NCI-H128 (cell line): ENCODE measurements at regions not wholly inside any gene's neighbourhood (a gene's known extent, or its start where the extent isn't known, plus 50 kb on each side); places are given as distances from the start of the nearest gene placed in this dataset.

Experiments used
- DNase-seq: peaks from one replicate; lab custom pipeline; 2025; ENCODE audit not compliant: unreplicated experiment; lab: John Stamatoyannopoulos, UW

DNA sequence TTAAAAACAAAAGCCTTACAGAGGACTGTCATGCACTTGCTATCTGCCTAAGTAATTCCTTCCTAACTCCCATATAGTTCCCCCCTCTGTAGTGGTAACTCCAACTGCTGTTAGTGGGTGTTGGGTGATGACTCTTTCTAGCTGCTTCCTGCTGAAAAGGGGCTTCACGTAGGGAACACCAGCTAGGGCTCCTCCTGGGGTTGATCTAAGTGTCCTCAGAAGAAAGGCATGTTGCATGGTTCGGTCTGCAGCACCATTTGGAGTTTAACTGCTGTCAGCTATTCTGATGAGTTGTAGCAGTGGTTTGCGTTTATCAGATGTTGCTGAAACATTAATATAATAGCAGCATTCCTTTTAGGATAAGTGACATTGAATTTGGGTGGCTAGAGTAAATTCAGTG is 281.9 kb upstream of the TUSC1 start:
- DNase-seq, result no peak

DNA sequence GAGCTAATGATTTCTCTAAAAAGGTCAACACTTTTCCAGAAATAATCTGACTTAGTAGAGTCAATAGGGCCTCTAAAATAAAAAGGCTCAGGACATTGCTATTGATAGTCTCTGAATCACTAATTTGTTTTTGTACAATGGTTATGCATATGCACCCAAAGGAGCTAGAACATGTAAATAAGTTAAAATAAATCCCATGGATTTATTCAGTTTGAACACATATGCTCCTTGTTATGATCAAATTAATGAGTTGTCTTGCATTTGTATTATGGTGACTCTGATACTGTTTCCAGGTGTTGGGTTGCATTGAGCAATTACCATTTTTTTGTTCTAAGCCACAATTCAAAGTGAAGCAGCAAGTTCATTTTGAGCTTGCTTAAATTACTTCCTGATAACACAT is 276.0 kb upstream of the TUSC1 start:
- DNase-seq, result no peak

DNA sequence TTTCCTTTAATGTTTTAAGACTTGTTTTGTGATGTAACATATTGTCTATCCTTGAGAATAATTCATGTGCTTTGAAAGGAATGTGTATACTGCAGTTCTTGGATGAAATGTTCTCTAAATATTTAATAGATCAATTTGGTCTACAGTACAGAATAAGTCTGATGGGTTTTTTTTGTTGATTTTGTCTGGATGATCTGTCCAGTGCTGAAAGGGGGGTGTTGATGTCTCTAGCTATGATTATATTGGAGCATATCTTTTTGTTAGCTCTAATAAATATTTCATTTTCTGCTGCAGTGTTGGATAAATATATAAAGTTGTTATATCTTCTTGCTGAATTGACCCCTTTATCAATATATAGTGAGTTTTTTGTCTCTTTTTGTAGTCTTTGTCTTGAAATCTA is 269.9 kb upstream of the TUSC1 start:
- DNase-seq, result no peak

DNA sequence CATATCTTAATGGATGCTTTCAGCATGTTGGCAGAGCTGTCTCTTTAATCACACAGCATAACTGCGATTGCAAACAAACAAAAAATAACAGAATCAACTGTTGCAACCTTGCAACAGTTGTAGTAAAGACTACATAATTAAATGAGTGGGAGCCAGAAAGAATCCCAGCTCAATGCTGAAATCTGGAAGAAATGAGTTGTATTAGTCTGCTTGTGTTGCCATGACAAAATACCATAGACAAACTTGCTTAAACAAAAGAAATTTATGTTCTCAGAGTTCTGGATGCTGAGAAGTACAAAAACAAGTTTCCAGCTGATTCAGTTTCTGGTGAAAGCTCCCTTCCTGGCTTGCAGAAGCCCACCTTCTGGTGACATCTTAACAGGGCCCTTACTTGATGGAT is 260.9 kb upstream of the TUSC1 start:
- no peak for DNase-seq

DNA sequence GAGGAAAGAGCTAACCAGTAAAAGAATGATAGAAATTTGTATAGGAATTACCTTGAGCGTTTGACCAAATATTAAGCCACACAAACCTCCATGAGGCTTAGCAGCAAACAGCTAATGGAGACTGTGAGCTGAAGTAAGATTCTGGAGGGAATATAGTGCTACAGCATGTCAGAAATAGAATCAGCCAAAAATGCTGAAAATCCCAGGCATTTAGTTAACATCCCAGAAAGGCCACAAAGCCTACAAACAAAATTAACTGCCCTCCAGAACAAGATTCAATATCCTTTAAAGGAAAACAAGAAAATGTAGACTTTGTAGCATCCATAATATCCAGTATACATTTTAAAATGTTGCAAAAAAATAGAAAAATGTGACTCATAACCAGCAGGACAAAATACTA is 257.8 kb upstream of the TUSC1 start:
- no peak for DNase-seq

DNA sequence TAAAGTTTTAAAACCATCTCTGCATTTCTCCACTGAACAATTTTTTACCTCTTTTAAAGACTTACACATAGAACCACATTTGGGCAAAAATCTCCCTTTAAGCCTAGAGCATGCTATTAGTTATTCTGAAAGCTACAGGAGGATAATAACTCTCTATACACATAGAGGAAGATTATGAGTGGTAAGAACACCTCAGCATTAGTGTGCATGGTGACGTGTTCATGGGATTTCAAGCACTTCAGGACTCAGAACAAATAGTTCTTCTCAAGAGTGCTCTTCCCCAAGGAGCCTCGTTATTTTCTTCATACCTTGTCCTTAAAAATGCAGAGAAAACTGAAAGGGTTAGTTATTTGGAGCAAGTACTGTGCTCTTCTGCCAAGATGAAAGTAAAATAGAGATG is 256.9 kb upstream of the TUSC1 start:
- no peak for DNase-seq

DNA sequence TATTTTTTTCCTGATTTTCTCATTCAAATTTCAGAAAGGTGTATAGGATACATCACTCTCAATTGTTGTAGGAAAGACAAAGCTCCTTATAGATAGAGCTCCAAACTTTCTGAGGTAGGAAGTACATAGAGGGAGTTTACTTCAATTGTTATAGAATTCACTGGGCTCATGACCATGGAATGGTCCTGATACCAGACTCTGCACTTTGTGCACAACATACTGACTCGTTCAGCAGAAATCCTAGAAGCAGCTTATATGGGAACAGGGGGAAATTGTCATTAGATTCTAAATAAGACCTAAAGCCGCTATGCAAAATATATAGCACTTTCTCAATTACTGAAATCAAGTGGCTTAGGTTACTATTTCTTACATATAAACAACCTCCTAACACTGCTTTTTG is 240.5 kb upstream of the TUSC1 start:
- DNase-seq, result no peak

DNA sequence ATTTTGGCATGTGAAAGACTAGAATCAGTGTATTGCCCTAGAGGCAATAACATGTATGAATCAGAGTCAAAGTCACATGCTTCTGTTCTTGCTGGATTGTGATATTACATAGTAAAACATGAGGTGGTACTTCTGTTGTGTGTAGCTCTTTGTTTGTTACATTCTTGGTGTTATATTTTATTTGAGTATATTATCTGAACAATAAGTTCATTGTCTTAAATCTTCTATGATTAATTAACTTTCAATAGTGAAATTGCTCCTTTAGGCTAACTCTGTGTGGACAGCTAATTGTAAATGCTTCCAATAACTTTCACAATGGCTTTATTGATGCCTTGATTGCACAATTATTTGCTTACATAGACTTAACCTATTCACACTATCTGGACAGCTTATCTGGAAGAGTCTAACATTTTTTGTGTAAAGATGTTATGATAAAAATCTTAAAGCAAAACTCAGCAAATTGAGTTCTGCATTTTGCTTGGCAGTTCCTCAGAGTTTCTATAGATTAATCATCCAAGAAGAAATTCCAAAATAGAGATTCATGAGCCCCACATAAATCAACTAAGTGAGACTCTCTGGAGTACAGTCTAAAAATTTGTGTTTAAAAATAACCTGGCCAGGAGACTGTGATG is 239.6 kb upstream of the TUSC1 start:
- DNase-seq, result no peak

DNA sequence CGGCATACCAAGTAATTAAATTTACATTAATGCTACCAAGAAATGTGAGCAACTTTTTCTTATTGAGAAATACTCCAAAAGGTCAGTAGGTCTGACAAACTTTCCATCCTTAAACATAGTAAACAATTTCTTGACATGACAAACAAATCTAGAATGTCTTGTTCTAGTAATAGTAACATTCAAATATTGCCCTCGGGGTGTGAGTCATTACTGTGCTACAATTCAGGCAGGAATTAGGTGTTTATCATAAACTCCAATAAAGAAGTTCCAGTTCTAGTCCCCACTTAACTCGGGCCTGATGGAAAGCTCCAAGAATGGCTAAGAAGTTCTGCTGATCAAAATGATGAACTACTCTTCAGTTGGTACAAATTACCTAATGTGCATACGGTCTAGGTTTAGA is 235.6 kb upstream of the TUSC1 start:
- DNase-seq, result no peak

DNA sequence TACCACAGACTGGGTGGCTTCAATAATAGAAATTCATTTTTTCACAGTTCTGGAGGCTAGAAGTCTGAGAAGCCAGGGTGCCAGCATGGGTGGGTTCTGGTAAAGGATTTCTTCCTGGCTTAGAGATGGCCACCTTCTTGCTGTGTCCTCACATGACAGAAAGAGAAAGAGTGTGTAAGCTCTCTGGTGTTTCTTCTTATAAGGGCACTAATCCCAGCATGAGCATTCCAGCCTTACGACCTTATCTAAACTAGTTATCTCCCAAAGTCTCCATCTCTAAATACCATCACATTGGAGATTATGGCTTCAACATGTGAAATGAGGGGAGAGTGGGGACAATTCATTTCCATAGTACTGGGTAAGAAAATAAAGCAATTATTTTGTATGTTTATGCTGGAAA is 226.5 kb upstream of the TUSC1 start:
- no peak for DNase-seq

DNA sequence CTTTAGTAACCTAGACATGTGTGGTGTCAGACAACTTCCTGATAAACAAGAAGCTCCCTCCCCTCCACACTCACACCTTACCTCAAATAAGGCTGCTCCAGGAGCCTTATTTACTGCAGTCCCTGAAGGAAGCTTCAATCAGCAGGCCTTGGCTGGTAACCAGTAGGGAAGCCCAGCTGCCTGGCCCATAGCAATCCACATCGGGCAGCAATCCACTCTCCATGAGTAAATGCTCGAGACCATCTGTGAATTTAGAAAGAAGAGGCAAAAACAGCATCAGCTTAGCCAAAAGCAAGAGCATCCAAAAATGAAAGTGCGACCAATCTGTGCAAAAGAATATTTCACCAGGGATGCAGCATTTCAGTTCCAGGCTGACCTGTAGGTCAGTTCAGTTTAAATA is 213.3 kb upstream of the TUSC1 start:
- no peak for DNase-seq

DNA sequence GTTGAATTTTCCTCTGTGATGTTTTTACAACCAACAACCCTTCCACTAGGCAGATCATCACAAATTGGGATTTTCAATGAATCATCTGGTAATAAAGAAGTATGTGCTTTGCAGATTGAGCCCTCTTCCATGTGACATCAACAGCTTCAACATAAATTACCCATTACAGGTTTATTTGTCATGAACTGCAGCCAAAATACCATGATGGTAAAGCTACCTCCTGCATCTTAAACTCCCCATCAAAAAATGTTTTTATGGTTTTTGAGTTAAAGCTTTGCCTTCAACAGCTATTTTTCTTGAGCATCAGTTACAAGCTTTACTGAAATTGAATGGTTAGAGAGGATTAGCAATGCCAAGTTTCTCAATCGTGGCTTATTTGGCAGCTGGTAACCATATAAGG is 211.4 kb upstream of the TUSC1 start:
- no peak for DNase-seq

DNA sequence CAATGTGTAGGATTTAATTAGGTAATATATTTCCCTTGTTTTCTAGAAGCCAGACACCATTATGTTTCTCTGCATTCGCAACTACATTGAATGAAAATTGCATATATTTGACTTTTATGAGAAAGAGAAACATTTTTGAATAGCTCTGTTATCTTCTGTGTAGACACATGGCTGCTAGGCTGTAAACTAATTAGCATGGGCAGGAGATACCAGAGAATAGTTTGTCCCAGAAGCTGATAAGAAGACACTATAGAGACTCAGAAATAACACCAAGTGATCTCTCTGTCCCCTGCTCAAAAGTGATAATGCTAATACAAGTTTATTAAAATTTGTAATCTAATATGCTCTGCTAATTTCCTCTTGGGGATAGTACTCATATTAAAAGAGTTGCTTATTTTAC is 198.0 kb upstream of the TUSC1 start:
- DNase-seq, result no peak

DNA sequence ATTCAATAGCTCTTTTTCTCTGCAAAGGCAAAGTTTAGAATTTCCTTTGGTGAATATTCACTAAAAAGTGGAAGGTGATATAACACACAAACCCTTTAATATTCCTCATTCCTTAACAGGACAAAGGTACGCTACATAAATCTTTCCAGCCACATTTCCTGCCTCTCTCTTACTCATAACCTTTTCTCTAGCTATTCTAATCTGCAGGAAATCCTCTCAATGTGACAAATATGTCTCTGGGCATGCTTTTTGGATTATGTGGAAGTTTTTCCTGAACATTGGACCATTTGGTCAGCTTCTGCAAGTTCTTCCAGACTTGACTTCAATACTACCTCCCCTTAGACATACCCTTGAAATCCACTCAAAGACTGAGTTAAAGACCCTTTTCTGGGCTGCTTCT is 186.3 kb upstream of the TUSC1 start:
- no peak for DNase-seq

DNA sequence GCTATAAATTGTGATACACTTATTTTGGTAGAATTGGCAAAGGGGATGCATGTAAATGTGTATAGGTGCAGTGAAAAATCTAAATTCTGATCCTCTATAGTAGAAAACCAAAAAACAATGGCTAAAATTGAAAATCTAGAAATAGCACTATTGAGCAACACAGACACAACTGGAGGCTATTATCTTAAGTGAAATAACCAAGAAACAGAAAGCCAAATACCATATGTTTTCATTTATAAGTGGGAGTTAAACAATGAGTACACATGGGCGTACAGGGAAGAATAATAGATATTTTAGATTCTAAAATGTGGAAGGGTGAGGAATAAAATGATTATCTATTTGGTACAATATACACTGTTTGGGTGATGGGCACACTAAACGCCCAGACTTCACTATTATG is 183.2 kb upstream of the TUSC1 start:
- no peak for DNase-seq

DNA sequence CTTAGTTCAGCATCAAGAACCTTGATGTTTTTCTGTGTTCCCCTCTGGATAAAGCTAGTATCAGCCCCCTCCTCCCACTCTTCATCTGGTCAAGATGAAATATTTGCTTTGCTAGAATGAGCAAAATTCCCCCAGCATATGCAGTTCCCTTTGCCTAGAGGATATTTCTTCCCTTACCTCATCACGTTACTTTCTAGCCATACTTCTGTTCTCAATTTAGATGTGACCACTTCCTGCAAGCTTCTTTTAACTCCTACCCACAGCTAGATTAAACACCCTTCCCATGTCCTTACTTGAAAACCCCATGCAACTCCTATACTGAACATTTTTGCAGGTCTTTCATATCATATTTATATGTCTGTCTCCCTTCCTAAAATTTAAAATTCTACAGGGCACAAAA is 178.9 kb upstream of the TUSC1 start:
- no peak for DNase-seq

DNA sequence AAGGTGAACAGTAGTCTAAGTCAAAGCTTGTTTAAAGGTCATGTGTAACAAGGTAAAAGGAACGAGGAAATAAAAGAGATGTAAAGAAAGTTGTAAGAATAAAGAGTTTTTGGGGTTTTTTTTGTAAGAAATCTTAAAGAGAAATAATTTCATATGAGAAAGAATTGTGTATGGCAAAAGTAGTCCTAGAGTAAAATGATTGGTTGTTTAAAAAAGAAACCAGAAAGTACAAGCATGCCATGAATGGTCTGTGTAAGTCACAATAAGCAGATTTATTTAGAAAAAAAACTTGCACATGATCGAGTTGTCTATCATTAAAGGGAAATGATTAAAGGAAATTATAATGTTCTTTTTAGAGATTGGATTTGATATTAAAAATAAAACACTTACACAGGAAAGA is 172.6 kb upstream of the TUSC1 start:
- DNase-seq, result no peak

DNA sequence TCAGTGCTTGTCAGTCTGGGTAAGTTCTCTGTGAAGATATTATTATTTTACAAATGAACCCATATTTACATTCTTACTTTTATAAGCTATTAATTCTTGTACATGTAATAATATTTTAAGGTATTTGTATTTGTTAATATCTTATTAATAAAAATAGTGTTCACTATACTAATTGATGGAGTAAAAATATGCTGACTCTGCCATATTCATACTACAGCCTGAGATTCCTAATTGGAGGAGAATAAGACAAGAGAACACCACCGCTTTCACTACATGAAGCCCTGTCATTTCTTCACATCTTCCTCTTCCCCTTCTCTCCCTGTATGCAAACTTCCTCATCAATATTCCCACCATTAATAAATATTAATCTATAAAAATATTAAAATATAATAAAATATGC is 167.6 kb upstream of the TUSC1 start:
- DNase-seq, result no peak

DNA sequence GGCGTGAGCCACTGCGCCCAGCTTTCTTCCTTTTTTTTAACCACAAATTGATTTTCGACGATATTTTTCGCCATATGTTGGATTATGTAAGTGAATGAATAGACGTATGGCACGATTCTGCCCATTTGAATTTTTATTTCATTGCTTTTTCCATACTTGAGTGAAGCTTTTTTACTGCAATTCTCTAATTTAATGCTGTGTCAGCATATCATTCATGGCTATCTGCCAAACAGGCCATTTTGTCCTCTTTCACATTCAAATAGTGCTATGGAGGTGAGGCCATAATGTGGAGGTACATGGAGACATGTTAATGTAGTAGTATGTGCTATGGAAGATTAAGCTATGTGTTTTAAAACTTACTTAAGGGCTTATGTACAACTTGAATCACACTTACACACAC is 152.1 kb upstream of the TUSC1 start:
- no peak for DNase-seq

DNA sequence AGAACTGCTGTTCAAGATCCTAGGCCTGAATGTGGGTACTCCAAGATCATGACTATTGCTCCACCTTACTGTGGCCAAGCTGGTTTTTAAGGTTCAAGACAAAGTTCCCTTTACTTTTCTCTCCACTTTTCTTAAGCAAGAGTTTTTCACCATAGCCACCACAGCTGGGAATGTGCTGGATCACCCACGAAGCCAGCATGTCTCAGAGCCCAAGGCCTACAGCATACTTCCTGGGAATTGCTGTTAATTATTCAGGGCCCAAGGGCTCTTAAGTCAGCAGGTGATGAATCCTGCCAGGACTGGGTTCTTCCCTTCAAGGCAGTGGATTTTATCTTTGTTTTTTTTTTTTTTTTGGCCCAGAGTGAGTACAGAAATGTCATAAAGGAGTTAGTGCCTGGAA is 149.4 kb upstream of the TUSC1 start:
- DNase-seq, result no peak

DNA sequence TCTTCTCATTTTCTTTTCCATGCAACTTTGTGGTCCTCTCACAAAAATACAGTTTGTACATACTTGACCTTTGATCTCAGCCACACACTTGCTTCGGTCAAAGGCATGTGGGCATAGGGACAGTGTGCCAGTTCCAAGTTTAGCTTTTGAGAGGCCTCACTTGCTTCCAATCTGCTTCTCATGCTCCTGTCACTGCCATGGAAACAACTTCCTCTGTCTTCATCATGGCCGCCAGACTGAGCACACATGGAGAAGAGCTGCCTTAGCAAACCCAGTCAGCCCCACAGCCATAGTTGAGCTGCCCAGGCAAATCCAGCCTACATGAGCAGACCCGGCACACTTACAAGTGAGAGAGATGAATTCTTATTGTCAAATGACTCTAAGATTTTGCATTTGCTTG is 138.2 kb upstream of the TUSC1 start:
- DNase-seq, result no peak

DNA sequence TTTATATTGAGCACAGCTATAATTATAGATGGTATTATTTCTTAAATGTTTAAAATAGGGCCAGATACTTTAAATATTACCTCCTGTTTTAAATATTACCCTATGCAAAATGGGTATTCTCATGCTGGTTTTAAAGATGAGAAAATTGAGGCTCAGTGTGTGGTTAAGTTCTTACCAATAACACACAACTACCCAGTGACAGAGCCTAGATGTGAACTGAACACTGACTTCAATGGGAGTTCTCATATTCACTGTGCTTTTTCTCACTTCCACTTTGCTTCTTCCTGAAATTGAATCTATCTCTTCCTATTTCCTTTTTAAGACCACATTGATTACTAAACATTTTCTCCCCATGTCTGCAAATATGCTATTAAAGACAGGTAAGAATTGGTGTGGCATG is 135.8 kb upstream of the TUSC1 start:
- DNase-seq, result no peak

DNA sequence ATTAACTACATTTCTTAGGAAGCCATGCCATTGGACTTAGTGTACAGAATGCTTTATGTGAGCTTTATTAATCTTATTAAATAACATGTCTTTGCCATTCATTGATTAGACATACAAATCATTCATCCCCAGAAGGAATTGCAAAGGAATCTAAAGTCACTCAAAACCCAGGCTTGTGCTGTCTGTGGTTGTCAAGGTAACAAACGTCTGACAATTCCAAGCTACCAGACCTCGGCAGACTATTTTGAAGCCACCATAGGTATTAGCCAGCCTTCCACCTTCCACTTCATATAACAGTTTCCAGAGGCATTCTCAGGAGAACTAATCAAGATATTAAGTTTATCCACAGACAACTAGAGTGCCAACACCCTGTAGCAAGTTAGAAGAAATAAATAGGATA is 135.2 kb upstream of the TUSC1 start:
- no peak for DNase-seq

DNA sequence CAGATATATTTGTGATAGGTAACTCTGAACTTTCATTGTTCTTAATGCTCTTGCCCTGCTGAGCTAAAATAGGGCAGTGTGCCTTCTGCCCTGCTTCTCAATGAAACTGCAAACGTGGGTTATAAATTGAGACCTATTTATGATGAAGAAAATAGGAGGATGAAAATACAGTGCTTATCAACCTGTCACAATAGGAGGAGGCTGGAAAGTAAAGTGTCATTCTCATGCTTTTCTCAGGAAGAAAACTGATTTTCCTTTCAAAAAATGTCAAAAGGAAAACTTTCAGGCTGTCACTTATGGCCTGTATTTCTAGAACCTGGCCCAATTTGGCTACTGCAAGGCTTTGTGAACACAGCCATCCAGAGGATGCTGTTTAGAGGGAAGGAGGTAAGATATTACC is 130.3 kb upstream of the TUSC1 start:
- DNase-seq, result no peak
